ENCODE measurements at regions not wholly inside any gene's neighbourhood (a gene's known extent, or its start where the extent isn't known, plus 50 kb on each side); places are given as distances from the start of the nearest gene placed in this dataset.

DNA sequence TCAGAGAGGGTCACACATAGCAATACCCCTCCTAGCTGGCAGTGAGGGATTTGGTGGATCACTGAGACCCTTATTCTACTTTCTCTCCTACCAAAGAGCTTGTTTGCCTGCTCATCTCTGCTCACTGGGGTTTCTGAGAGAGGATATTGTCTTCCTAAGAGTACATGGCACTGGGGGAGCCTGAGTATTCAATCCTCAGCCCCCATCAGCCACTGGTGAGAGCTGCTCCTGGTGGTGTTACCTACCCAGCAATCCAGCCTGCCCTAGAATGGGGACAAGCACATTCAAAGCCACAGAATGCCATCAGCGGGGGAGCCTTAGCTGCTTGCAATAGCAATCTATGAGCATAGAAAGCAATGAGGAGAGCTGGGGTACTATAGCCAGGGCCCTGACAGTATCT is 281.1 kb downstream of the WDR11 start:
- TF ChIP-seq, protein P1, sequence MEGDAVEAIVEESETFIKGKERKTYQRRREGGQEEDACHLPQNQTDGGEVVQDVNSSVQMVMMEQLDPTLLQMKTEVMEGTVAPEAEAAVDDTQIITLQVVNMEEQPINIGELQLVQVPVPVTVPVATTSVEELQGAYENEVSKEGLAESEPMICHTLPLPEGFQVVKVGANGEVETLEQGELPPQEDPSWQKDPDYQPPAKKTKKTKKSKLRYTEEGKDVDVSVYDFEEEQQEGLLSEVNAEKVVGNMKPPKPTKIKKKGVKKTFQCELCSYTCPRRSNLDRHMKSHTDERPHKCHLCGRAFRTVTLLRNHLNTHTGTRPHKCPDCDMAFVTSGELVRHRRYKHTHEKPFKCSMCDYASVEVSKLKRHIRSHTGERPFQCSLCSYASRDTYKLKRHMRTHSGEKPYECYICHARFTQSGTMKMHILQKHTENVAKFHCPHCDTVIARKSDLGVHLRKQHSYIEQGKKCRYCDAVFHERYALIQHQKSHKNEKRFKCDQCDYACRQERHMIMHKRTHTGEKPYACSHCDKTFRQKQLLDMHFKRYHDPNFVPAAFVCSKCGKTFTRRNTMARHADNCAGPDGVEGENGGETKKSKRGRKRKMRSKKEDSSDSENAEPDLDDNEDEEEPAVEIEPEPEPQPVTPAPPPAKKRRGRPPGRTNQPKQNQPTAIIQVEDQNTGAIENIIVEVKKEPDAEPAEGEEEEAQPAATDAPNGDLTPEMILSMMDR (IDR thresholded peaks at IDR 0.05) = no peak
- no peak for TF ChIP-seq POLR2A (IDR thresholded peaks at IDR 0.05)
- no peak for TF ChIP-seq POLR2AphosphoS5 (IDR thresholded peaks at IDR 0.05)
